Aorta (tissue), 5 donors: ENCODE measurements at regions not wholly inside any gene's neighbourhood (a gene's known extent, or its start where the extent isn't known, plus 50 kb on each side); places are given as distances from the start of the nearest gene placed in this dataset.
"Not testable (repeated sequence)": the region's sequence is repeated elsewhere in the genome, so short reads cannot be mapped to it uniquely, and the experiment has no call there.

ENCODE experiments used
- ATAC-seq: fragments of 200-7000 bp; cut with Tn5 transposase; one replicate; pipeline ENCODE4 v1.9.1; 2022; ENCODE audit warnings: moderate library complexity; ENCODE audit not compliant: low FRiP score
- DNase-seq, 2 donors: peaks; one replicate each; pipeline ENCODE4 v3.0.0-alpha.2; 2020
- H3K27ac ChIP-seq, 2 donors: one replicate each; pipeline ENCODE4 v1.5.1; 2013; ENCODE audit warnings: low read length in 2 of 2, mild to moderate bottlenecking in 2 of 2, moderate library complexity in 2 of 2, control low read depth in 1 of 2, inconsistent platforms in 1 of 2, low read depth in 1 of 2
- H3K27me3 ChIP-seq, 2 donors: one replicate each; pipeline ENCODE4 v1.6.1; 2013; ENCODE audit warnings: control low read depth in 1 of 2, low read length in 1 of 2, mild to moderate bottlenecking in 1 of 2, moderate library complexity in 1 of 2; ENCODE audit not compliant: insufficient read depth in 2 of 2, control insufficient read depth in 1 of 2
- H3K36me3 ChIP-seq, 2 donors: one replicate each; pipeline ENCODE4 v1.6.1; 2013; ENCODE audit warnings: control low read depth in 1 of 2, low read length in 1 of 2, mild to moderate bottlenecking in 1 of 2; ENCODE audit not compliant: insufficient read depth in 2 of 2, control insufficient read depth in 1 of 2
- H3K4me1 ChIP-seq, 2 donors: one replicate each; pipeline ENCODE4 v1.6.1; 2013; ENCODE audit warnings: low read length in 2 of 2, control low read depth in 1 of 2, mild to moderate bottlenecking in 1 of 2, moderate library complexity in 1 of 2; ENCODE audit not compliant: insufficient read depth in 2 of 2, control insufficient read depth in 1 of 2
- H3K4me3 ChIP-seq, 2 donors: one replicate each; pipeline ENCODE4 v1.5.1; 2013; ENCODE audit warnings: low read length in 2 of 2, control low read depth in 1 of 2, mild to moderate bottlenecking in 1 of 2
- H3K9me3 ChIP-seq: one replicate; pipeline ENCODE4 v1.6.1; 2013; ENCODE audit warnings: mild to moderate bottlenecking, low read length; ENCODE audit not compliant: control insufficient read depth
- WGBS, 2 donors: extraction: QIAGEN DNeasy Blood & Tissue Kit; methylation state at CpG; one replicate each; pipeline ENCODE4 v1.1.7; 2013; 5-methylcytosine and 5-hydroxymethylcytosine counted together
- intact Hi-C, 2 donors: fragments of 100-400 bp; cut with DNase I; formaldehyde crosslinking; loops; one replicate each; pipeline versions ENCODE4 v1.14.2 to v1.15.0; 2022
- donor health status: healthy with polysubstance abuse.
- donor health status: Bipolar disorder and iron deficiency.
- donor health status: DM: no; HTN: no; CAD: no.
- donor health status: DM: no; HTN: no; CAD: no.
- donor health status: DM: yes; HTN: yes; CAD: no.

DNA sequence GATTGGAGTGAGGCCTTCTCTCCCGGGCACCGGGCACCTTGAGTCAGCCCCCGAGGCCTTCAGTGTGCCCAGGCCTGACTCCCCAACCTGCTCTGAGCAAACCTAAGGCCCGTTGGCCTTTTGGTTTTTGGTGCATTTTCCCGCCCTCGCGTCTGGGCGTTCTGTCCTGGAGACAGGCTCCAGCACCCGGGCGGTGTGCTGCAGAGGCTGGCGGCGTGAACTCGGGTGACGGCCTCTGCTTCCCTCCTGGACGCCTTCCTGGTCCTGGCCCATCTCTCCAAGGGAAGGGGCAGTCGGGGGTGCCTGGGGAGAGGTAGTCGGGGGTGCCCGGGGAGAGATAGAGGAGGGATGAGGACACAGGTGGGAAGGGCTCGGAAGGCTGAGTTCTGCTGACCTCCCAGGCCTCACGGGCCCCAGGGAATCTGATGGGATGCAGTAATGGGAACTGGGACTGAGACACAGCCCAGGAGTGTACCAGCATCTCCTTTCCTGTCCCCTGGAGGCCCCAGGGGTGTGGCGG is 1326.4 kb downstream of the BRD1 start:
- H3K36me3 ChIP-seq: no peaks in the 10 kb centered on the region
- DNase-seq (peak in 1 of 2 donors; percentile 54), ATAC-seq (no peak)
- H3K27me3 ChIP-seq: no peaks in the 10 kb centered on the region
- H3K27ac ChIP-seq: no peak overlapping the region
- no peaks in the 10 kb centered on the region for H3K9me3 ChIP-seq
- H3K4me1 ChIP-seq: no peaks in the 10 kb centered on the region
- intact Hi-C loops: no loop called here
- WGBS, 2 donors: 90 to 93% methylated on average over 21 of the region's 21 CpGs
- no peak overlapping the region for H3K4me3 ChIP-seq

DNA sequence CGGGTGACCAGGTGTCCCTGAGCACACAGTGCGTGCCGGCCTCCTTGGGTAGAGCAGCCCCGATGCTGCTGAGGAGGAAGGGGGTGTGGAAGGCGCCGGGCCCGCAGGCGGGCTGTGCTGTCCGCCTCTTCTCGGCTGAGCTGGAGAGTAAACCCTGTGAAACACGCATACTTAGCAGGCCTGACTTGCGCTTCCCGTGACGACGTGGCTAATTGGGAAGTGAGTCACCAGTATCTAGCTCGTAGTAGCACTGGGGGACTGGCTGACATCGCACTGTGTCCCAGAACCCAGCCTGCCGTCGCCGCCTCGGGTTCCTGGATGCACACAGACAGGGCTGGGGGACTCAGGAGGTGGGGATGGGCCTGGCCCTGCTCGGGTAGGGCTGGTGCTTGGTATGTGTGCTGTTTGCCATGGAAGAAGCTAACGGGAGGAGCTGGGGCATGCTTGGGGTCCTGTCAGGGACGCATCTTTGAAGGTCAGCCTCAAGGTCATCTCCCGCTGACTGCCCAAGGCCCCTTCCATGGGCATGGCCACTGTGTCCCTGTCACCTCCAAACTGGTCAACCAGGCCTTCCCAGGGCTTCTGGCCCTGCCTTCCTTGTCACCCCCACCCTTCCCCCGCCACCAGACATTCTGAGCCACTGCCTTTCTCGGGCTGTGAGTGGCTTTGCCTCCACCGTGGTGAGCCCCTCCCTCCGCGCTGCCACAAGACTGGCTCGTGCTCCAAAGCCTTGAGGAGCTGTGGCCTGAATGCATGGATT is 1327.0 kb downstream of the BRD1 start:
- 75 to 78% methylated on average over 29 to 31 of the region's 31 CpGs for WGBS, 2 donors
- peak; percentile 15 for ATAC-seq

DNA sequence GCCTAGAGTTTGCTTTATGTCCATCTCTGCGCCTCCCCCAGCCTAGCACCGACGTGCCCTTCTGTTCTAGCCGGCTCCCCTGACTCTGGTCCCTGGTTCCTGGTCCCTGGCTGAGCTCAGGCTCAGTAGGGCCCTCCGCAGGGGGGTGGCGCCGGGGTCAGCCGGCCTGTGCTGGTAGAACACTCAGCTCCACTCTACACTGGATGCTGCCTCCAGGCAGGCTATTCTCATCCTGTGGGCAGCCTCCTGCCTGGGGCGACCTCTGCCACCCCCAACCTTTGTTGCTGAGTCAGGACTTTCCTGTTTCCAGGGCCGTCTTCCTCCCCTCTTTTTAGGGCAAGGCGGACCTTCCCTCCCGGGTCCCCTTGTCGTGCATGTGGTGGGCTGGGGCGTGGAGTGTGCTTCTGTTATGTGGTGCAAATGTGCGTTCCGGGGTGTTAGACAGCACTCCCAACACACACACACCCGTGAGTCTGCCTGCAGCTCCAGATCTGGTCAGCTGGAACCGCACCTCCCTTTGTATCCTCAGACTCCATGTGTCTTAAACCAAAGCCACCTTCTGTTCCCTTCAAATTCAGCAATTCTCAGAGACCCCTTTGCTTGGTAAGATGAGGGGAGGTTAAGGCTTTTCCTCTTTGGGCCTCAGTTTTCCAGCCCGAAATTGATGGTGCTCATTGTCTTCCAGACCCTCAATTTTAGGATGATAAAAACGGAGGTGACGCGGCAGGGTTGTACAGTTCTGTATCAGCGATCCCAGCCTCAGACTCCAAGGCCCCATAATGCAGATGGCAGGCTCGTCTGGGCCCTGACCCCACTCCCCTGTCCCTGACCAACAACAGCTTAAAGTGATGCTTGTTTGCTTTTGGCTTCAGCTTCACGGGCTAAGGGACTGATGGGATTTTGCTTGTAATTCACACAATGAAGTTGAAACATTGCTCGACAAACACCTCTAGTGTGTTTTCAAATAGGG is 1327.9 kb downstream of the BRD1 start:
- Histone ChIP-seq H3K36me3 (no peaks in the 10 kb centered on the region), H3K4me3 (no peak overlapping the region), H3K9me3 (no peaks in the 10 kb centered on the region), H3K4me1 (no peaks in the 10 kb centered on the region), H3K27me3 (no peaks in the 10 kb centered on the region), H3K27ac (no peak overlapping the region)
- peak in 1 of 2 donors; percentile 68 for DNase-seq
- intact Hi-C loops: no loop called here
- ATAC-seq: no peak
- WGBS, 2 donors: 75 to 78% methylated on average over 26 of the region's 26 CpGs

More for the DNA sequence above, 1327.0 kb downstream of the BRD1 start:
- no peaks in the 10 kb centered on the region for H3K9me3 ChIP-seq
- no peaks in the 10 kb centered on the region for H3K4me1 ChIP-seq
- peak in 1 of 2 donors; percentile 66 for DNase-seq
- no peaks in the 10 kb centered on the region for H3K36me3 ChIP-seq
- intact Hi-C loops: no loop called here
- no peaks in the 10 kb centered on the region for H3K27me3 ChIP-seq
- no peak overlapping the region for H3K27ac ChIP-seq
- H3K4me3 ChIP-seq: no peak overlapping the region

DNA sequence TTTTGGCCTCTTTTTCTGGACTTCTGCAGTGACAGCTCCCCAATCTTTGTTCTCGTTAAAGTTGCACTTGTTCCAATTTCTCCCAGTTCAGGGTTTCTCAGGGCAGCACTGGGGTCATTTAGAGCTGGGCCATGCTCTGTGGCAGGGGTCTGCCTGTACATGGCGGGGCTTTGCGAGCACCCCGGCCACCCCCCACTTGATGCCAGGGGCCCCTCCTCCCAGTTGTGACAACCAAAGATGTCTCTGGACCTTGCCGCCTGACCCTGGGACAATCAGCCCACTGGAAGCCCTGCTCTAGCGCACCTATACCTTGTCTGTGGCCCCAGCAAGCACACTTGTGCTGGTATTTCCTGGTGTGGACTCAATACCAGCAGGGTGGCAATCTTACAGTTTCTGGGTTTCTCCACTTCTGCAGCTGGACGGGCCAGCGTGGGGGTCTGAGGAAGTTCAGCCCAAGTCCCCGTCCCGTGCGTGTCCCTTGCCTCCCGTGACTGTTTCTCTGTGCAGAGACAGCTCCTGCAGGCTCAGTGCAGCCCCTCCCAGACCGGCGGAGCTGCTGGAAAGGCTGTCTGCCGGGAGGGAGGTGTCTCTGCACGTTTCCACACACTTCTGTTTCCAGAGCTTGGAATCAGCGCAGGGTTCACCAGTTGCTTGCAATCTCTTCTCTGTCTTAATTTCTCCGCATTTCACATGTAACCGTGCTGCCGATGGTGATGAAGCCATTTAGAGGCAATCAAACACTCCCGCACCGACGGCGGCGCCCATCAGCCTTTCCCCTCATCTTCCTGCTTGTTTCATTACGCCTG is 1328.9 kb downstream of the BRD1 start:
- no peaks in the 10 kb centered on the region for H3K27me3 ChIP-seq
- H3K4me1 ChIP-seq: no peaks in the 10 kb centered on the region
- ATAC-seq (no peak), DNase-seq (peak; percentile 18 to 51)
- H3K4me3 ChIP-seq: no peak overlapping the region
- intact Hi-C loops: no loop called here
- 54 to 58% methylated on average over 26 of the region's 26 CpGs for WGBS, 2 donors
- H3K36me3 ChIP-seq: no peaks in the 10 kb centered on the region
- no peaks in the 10 kb centered on the region for H3K9me3 ChIP-seq
- no peak overlapping the region for H3K27ac ChIP-seq

DNA sequence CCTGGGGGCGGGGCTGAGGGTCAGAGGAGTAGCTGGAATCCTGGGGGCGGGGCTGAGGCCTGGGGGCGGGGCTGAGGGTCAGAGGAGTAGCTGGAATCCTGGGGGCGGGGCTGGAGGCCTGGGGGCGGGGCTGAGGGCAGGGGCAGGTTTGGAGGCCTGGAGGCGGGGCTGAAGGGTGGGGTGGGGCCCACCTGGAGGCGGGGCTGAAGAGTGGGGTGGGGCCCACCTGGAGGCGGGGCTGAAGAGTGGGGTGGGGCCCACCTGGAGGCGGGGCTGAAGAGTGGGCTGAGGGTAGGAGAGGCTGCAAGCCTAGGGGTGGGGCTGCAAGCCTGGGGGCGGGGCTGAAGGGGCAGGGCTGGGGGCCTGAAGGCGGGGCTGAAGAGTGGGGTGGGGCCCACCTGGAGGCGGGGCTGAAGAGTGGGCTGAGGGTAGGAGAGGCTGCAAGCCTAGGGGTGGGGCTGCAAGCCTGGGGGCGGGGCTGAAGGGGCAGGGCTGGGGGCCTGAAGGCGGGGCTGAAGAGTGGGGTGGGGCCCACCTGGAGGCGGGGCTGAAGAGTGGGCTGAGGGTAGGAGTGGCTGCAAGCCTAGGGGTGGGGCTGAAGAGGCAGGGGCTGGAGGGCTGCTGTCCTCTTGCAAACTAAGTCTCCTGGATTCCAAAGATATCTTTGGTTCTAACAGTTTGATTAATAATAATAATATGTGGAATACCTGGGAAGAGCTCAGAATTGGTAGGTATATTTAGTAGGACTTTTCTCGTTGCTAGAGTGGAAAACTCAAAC is 1329.7 kb downstream of the BRD1 start:
- intact Hi-C loops, H3K27me3 ChIP-seq, H3K36me3 ChIP-seq, H3K4me1 ChIP-seq, H3K27ac ChIP-seq, ATAC-seq, H3K9me3 ChIP-seq, H3K4me3 ChIP-seq: not testable (repeated sequence)
- 79 to 89% methylated on average over 5 to 10 of the region's 16 CpGs for WGBS, 2 donors
- DNase-seq: peak in 1 of 2 donors; percentile 16

DNA sequence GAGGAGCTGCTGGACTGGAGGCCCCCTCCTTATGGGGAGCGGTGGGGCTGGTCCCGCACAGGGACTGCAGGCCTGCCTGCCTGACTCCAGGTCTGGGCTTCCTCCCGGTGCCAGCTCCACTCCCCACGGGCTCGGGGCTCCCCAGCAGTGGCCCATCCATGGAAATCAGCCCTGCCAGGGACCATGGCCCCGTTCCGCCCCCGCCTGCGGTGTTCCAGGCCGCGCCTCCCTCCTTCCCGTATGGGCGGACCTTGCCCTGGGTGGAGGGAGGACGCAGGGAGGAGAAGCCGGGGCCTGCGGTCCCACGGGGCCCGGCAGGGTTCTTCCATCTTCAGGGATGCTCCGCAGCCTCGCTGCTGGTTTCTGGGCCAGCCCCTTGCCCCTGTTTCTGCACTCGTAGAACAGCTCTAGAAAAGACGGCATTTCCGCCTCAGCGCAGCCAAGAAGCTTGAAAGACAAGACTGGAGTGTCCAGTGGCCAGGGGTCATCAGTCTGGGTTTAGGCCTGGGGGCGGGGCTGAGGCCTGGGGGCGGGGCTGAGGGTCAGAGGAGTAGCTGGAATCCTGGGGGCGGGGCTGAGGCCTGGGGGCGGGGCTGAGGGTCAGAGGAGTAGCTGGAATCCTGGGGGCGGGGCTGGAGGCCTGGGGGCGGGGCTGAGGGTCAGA is 1330.6 kb downstream of the BRD1 start:
- no peaks in the 10 kb centered on the region for H3K9me3 ChIP-seq
- no peaks in the 10 kb centered on the region for H3K36me3 ChIP-seq
- intact Hi-C loops: no loop called here
- no peak overlapping the region for H3K27ac ChIP-seq
- no peak overlapping the region for H3K4me3 ChIP-seq
- 76 to 81% methylated on average over 26 to 28 of the region's 30 CpGs for WGBS, 2 donors
- ATAC-seq: no peak
- peak; percentile 35 to 64 for DNase-seq
- no peaks in the 10 kb centered on the region for H3K27me3 ChIP-seq
- no peaks in the 10 kb centered on the region for H3K4me1 ChIP-seq

DNA sequence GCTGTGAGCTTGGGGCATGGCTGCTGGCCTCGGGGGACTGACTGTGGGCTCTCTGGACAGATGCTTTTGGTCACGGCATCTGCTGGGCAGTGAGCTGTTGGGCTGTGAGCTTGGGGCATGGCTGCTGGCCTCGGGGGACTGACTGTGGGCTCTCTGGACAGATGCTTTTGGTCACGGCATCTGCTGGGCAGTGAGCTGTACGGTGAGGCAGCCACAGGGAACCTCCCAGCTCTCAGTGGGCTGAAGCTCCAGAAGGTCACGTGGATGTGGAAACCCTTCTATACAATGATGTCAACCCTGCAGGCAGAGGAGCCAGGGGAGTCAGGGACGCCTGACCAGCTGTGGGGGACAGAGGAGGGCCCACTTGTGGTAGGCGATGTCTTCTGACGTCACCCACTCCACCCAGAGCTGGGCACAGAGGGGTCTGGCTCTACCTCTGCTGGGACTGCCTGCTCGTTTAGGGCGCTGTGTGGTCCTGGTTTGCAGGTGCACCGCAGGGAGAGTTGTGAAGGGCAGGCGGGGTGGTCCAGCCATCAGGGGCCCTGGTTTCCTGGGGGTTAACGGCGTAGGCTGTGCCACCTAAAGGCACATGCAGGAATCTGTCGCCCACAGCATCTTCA is 1331.3 kb downstream of the BRD1 start:
- intact Hi-C loops: no loop called here
- H3K4me3 ChIP-seq: no peak overlapping the region
- ATAC-seq: no peak
- no peaks in the 10 kb centered on the region for H3K27me3 ChIP-seq
- peak; percentile 30 to 57 for DNase-seq
- H3K4me1 ChIP-seq: no peaks in the 10 kb centered on the region
- H3K9me3 ChIP-seq: no peaks in the 10 kb centered on the region
- no peak overlapping the region for H3K27ac ChIP-seq
- no peaks in the 10 kb centered on the region for H3K36me3 ChIP-seq
- WGBS, 2 donors: 79 to 83% methylated on average over 16 of the region's 16 CpGs
